ENCODE measurements at regions not wholly inside any gene's neighbourhood (a gene's known extent, or its start where the extent isn't known, plus 50 kb on each side); places are given as distances from the start of the nearest gene placed in this dataset.

GRCh38 chr11:70695086-70695960 lies 297.0 kb downstream of the CTTN start:
- Histone ChIP-seq H3K4me1 (ENCODE audit: control insufficient read depth, insufficient read depth, low read length) (no peaks in the 10 kb centered on the region), H3K4me3 (ENCODE audit: low read length) (no peak overlapping the region), H3K9ac (ENCODE audit: low read length) (no peak overlapping the region), H3K27me3 (ENCODE audit: control insufficient read depth, insufficient read depth, low read length) (no peaks in the 10 kb centered on the region), H3K9me3 (ENCODE audit: control insufficient read depth, low read length) (no peaks in the 10 kb centered on the region), H3K36me3 (ENCODE audit: control insufficient read depth, insufficient read depth, low read length) (no peaks in the 10 kb centered on the region)

GRCh38 chr11:70696076-70696475 lies 297.7 kb downstream of the CTTN start:
- H3K36me3 ChIP-seq (ENCODE audit: control insufficient read depth, insufficient read depth, low read length): no peaks in the 10 kb centered on the region
- H3K27me3 ChIP-seq (ENCODE audit: control insufficient read depth, insufficient read depth, low read length): no peaks in the 10 kb centered on the region
- no peaks in the 10 kb centered on the region for H3K9me3 ChIP-seq (ENCODE audit: control insufficient read depth, low read length)
- H3K9ac ChIP-seq (ENCODE audit: low read length): no peak overlapping the region
- H3K4me1 ChIP-seq (ENCODE audit: control insufficient read depth, insufficient read depth, low read length): no peaks in the 10 kb centered on the region
- no peak overlapping the region for H3K4me3 ChIP-seq (ENCODE audit: low read length)

- Histone ChIP-seq H3K4me1 (ENCODE audit: control insufficient read depth, insufficient read depth, low read length) (no peaks in the 10 kb centered on the region), H3K9ac (ENCODE audit: low read length) (no peak overlapping the region), H3K4me3 (ENCODE audit: low read length) (no peak overlapping the region), H3K36me3 (ENCODE audit: control insufficient read depth, insufficient read depth, low read length) (no peaks in the 10 kb centered on the region), H3K9me3 (ENCODE audit: control insufficient read depth, low read length) (no peaks in the 10 kb centered on the region), H3K27me3 (ENCODE audit: control insufficient read depth, insufficient read depth, low read length) (no peaks in the 10 kb centered on the region)
These were observed 298.2 kb downstream of the CTTN start for GRCh38 chr11:70696564-70696963.

GRCh38 chr11:70697701-70698100 lies 299.4 kb downstream of the CTTN start:
- Histone ChIP-seq H3K4me3 (ENCODE audit: low read length) (no peak overlapping the region), H3K27me3 (ENCODE audit: control insufficient read depth, insufficient read depth, low read length) (no peaks in the 10 kb centered on the region), H3K36me3 (ENCODE audit: control insufficient read depth, insufficient read depth, low read length) (no peaks in the 10 kb centered on the region), H3K9me3 (ENCODE audit: control insufficient read depth, low read length) (no peaks in the 10 kb centered on the region), H3K9ac (ENCODE audit: low read length) (no peak overlapping the region), H3K4me1 (ENCODE audit: control insufficient read depth, insufficient read depth, low read length) (no peaks in the 10 kb centered on the region)

- H3K36me3 ChIP-seq (ENCODE audit: control insufficient read depth, insufficient read depth, low read length): no peaks in the 10 kb centered on the region
- no peaks in the 10 kb centered on the region for H3K9me3 ChIP-seq (ENCODE audit: control insufficient read depth, low read length)
- H3K9ac ChIP-seq (ENCODE audit: low read length): no peak overlapping the region
- no peaks in the 10 kb centered on the region for H3K27me3 ChIP-seq (ENCODE audit: control insufficient read depth, insufficient read depth, low read length)
- no peak overlapping the region for H3K4me3 ChIP-seq (ENCODE audit: low read length)
- no peaks in the 10 kb centered on the region for H3K4me1 ChIP-seq (ENCODE audit: control insufficient read depth, insufficient read depth, low read length)
These were observed 300.5 kb downstream of the CTTN start for GRCh38 chr11:70698871-70699270.

- H3K27me3 ChIP-seq (ENCODE audit: control insufficient read depth, insufficient read depth, low read length): no peaks in the 10 kb centered on the region
- no peaks in the 10 kb centered on the region for H3K36me3 ChIP-seq (ENCODE audit: control insufficient read depth, insufficient read depth, low read length)
- no peaks in the 10 kb centered on the region for H3K4me1 ChIP-seq (ENCODE audit: control insufficient read depth, insufficient read depth, low read length)
- H3K9ac ChIP-seq (ENCODE audit: low read length): no peak overlapping the region
- no peak overlapping the region for H3K4me3 ChIP-seq (ENCODE audit: low read length)
- H3K9me3 ChIP-seq (ENCODE audit: control insufficient read depth, low read length): no peaks in the 10 kb centered on the region
These were observed 301.2 kb downstream of the CTTN start for GRCh38 chr11:70699294-70700221.

- no peaks in the 10 kb centered on the region for H3K9me3 ChIP-seq (ENCODE audit: control insufficient read depth, low read length)
- no peak overlapping the region for H3K9ac ChIP-seq (ENCODE audit: low read length)
- H3K36me3 ChIP-seq (ENCODE audit: control insufficient read depth, insufficient read depth, low read length): no peaks in the 10 kb centered on the region
- no peaks in the 10 kb centered on the region for H3K27me3 ChIP-seq (ENCODE audit: control insufficient read depth, insufficient read depth, low read length)
- no peak overlapping the region for H3K4me3 ChIP-seq (ENCODE audit: low read length)
- no peaks in the 10 kb centered on the region for H3K4me1 ChIP-seq (ENCODE audit: control insufficient read depth, insufficient read depth, low read length)
These were observed 302.1 kb downstream of the CTTN start for GRCh38 chr11:70700453-70700852.

- Histone ChIP-seq H3K9ac (ENCODE audit: low read length) (no peak overlapping the region), H3K36me3 (ENCODE audit: control insufficient read depth, insufficient read depth, low read length) (no peaks in the 10 kb centered on the region), H3K4me1 (ENCODE audit: control insufficient read depth, insufficient read depth, low read length) (no peaks in the 10 kb centered on the region), H3K27me3 (ENCODE audit: control insufficient read depth, insufficient read depth, low read length) (no peaks in the 10 kb centered on the region), H3K9me3 (ENCODE audit: control insufficient read depth, low read length) (no peaks in the 10 kb centered on the region), H3K4me3 (ENCODE audit: low read length) (no peak overlapping the region)
These were observed 302.5 kb downstream of the CTTN start for GRCh38 chr11:70700871-70701270.

- no peaks in the 10 kb centered on the region for H3K9me3 ChIP-seq (ENCODE audit: control insufficient read depth, low read length)
- no peak overlapping the region for H3K4me3 ChIP-seq (ENCODE audit: low read length)
- no peak overlapping the region for H3K9ac ChIP-seq (ENCODE audit: low read length)
- H3K36me3 ChIP-seq (ENCODE audit: control insufficient read depth, insufficient read depth, low read length): no peaks in the 10 kb centered on the region
- H3K4me1 ChIP-seq (ENCODE audit: control insufficient read depth, insufficient read depth, low read length): no peaks in the 10 kb centered on the region
- H3K27me3 ChIP-seq (ENCODE audit: control insufficient read depth, insufficient read depth, low read length): no peaks in the 10 kb centered on the region
These were observed 303.8 kb downstream of the CTTN start for GRCh38 chr11:70702040-70702648.

GRCh38 chr11:70703141-70704064 lies 305.1 kb downstream of the CTTN start:
- no peaks in the 10 kb centered on the region for H3K9me3 ChIP-seq (ENCODE audit: control insufficient read depth, low read length)
- H3K27me3 ChIP-seq (ENCODE audit: control insufficient read depth, insufficient read depth, low read length): no peaks in the 10 kb centered on the region
- no peak overlapping the region for H3K9ac ChIP-seq (ENCODE audit: low read length)
- no peaks in the 10 kb centered on the region for H3K36me3 ChIP-seq (ENCODE audit: control insufficient read depth, insufficient read depth, low read length)
- no peak overlapping the region for H3K4me3 ChIP-seq (ENCODE audit: low read length)
- H3K4me1 ChIP-seq (ENCODE audit: control insufficient read depth, insufficient read depth, low read length): no peaks in the 10 kb centered on the region

- Histone ChIP-seq H3K4me1 (ENCODE audit: control insufficient read depth, insufficient read depth, low read length) (no peaks in the 10 kb centered on the region), H3K9ac (ENCODE audit: low read length) (no peak overlapping the region), H3K9me3 (ENCODE audit: control insufficient read depth, low read length) (no peaks in the 10 kb centered on the region), H3K36me3 (ENCODE audit: control insufficient read depth, insufficient read depth, low read length) (no peaks in the 10 kb centered on the region), H3K4me3 (ENCODE audit: low read length) (no peak overlapping the region), H3K27me3 (ENCODE audit: control insufficient read depth, insufficient read depth, low read length) (no peaks in the 10 kb centered on the region)
These were observed 306.8 kb downstream of the CTTN start for GRCh38 chr11:70705097-70705496.

All from mucosa of stomach (tissue), 1 donor.